B cell (primary cell): ENCODE measurements at regions not wholly inside any gene's neighbourhood (a gene's known extent, or its start where the extent isn't known, plus 50 kb on each side); places are given as distances from the start of the nearest gene placed in this dataset.

ENCODE experiments used
- ATAC-seq: fragments of 200-7000 bp; cut with Tn5 transposase; one replicate; pipeline ENCODE4 v1.10.0; 2021; ENCODE audit warnings: low read depth, mild to moderate bottlenecking, moderate number of reproducible peaks, moderate library complexity
- CTCF ChIA-PET: fragments of 350-600 bp; sonication (Branson Sonifier 250); formaldehyde crosslinking; loops from one replicate; lab custom pipeline; 2021; ENCODE audit warnings: antibody characterized with exemption, inconsistent platforms; lab: Charles Lee
- POLR2A ChIA-PET: fragments of 350-600 bp; sonication (Branson Sonifier 250); formaldehyde crosslinking; loops from one replicate; lab custom pipeline; 2021; ENCODE audit warnings: antibody characterized with exemption; lab: Charles Lee
- DNase-seq: peaks from one replicate; pipeline ENCODE4 v3.0.0; 2013
- H2AFZ ChIP-seq: 2 replicates; pipeline ENCODE4 v1.6.1; 2012; ENCODE audit warnings: mild to moderate bottlenecking, low read depth, low read length; ENCODE audit not compliant: insufficient read depth, poor library complexity, severe bottlenecking
- H3K27ac ChIP-seq, 2 donors: 1 replicate in 1 of 2; 2 replicates in 1 of 2; pipeline ENCODE4 v1.5.1; 2012 to 2013; ENCODE audit warnings: low read length in 2 of 2, mild to moderate bottlenecking in 2 of 2, moderate library complexity in 1 of 2
- H3K27me3 ChIP-seq, 4 experiments: fragments of 200-600 bp in 1 of 4; sonication (generic) in 1 of 4; replicated peaks in 1 of 4; 1 replicate in 2 of 4; 2 replicates in 2 of 4; pipeline versions ENCODE4 v1.6.1 to v1.7.0; 2013 to 2016; ENCODE audit warnings: low read length in 3 of 4, mild to moderate bottlenecking in 2 of 4, mixed read lengths in 1 of 4, moderate library complexity in 1 of 4; ENCODE audit not compliant: insufficient read depth in 4 of 4, control insufficient read depth in 3 of 4; ENCODE audit errors: control extremely low read depth in 1 of 4
- H3K36me3 ChIP-seq, 2 experiments: replicated peaks in 1 of 2; 1 replicate in 1 of 2; 2 replicates in 1 of 2; pipeline versions ENCODE4 v1.6.1 to v1.7.1; 2013; ENCODE audit warnings: low read length in 1 of 2; ENCODE audit not compliant: insufficient read depth in 2 of 2, control insufficient read depth in 1 of 2; ENCODE audit errors: control extremely low read depth in 1 of 2, extremely low read depth in 1 of 2
- H3K4me1 ChIP-seq, 2 donors: fragments of 200-600 bp in 1 of 2; sonication (generic) in 1 of 2; 1 replicate in 1 of 2; 2 replicates in 1 of 2; pipeline versions ENCODE4 v1.5.1 to v1.6.1; 2013 to 2017; ENCODE audit warnings: low read length in 2 of 2; ENCODE audit not compliant: control insufficient read depth in 2 of 2, insufficient read depth in 2 of 2
- H3K4me2 ChIP-seq: replicated peaks from 2 replicates; pipeline ENCODE3; 2012; ENCODE audit warnings: mild to moderate bottlenecking, low read depth, low read length; ENCODE audit not compliant: poor library complexity, severe bottlenecking
- H3K4me3 ChIP-seq, 5 experiments: fragments of 200-600 bp in 1 of 5; sonication (generic) in 1 of 5; 1 replicate in 3 of 5; 2 replicates in 2 of 5; pipeline versions ENCODE4 v1.5.1 to v1.7.0; 2011 to 2016; ENCODE audit warnings: low read length in 4 of 5, mild to moderate bottlenecking in 4 of 5, low read depth in 2 of 5, control low read depth in 1 of 5, moderate library complexity in 1 of 5; ENCODE audit not compliant: insufficient read depth in 1 of 5; ENCODE audit errors: control extremely low read depth in 1 of 5, extremely low read depth in 1 of 5
- H3K79me2 ChIP-seq: fragments of 200-600 bp; sonication (generic); one replicate; pipeline ENCODE4 v1.6.0; 2016; ENCODE audit warnings: low read length; ENCODE audit not compliant: control insufficient read depth, insufficient read depth
- H3K9ac ChIP-seq: fragments of 200-600 bp; sonication (generic); 2 replicates; pipeline ENCODE4 v1.6.1; 2017; ENCODE audit warnings: mild to moderate bottlenecking, low read length, moderate library complexity
- H3K9me3 ChIP-seq, 3 donors: one replicate each; pipeline versions ENCODE4 v1.6.1 to v1.7.1; 2013; ENCODE audit warnings: low read length in 2 of 3; ENCODE audit not compliant: control insufficient read depth in 2 of 3, insufficient read depth in 1 of 3; ENCODE audit errors: control extremely low read depth in 1 of 3
- H4K20me1 ChIP-seq: 2 replicates; pipeline ENCODE4 v1.6.0; 2012; ENCODE audit warnings: mild to moderate bottlenecking, low read length; ENCODE audit not compliant: insufficient read depth, control insufficient read depth, poor library complexity, severe bottlenecking
- H3K27ac Mint-ChIP-seq: one replicate; pipeline ENCODE4 v1.8.0; 2021; ENCODE audit warnings: mixed read lengths
- H3K27me3 Mint-ChIP-seq: one replicate; pipeline ENCODE4 v1.8.0; 2021; ENCODE audit warnings: mixed read lengths
- H3K4me1 Mint-ChIP-seq: one replicate; pipeline ENCODE4 v1.8.0; 2021; ENCODE audit warnings: mixed read lengths
- H3K4me3 Mint-ChIP-seq: one replicate; pipeline ENCODE4 v1.8.0; 2021; ENCODE audit warnings: mixed read lengths
- H3K9me3 Mint-ChIP-seq: one replicate; pipeline ENCODE4 v1.8.0; 2022; ENCODE audit warnings: mixed read lengths; ENCODE audit not compliant: insufficient read depth
- CTCF ChIP-seq: fragments of 200-600 bp; IDR thresholded peaks from one replicate; pipeline ENCODE4 v1.8.0; 2022; ENCODE audit warnings: antibody characterized with exemption, mild to moderate bottlenecking
- EZH2 ChIP-seq: IDR thresholded peaks from 2 replicates; pipeline ENCODE4 v1.6.1; 2012; ENCODE audit warnings: borderline replicate concordance, low read depth, mild to moderate bottlenecking, moderate library complexity, low read length; ENCODE audit not compliant: insufficient read depth, poor library complexity, severe bottlenecking
- WGBS: methylation state at CpG from one replicate; pipeline ENCODE4 v1.1.5; 2013; ENCODE audit warnings: missing lambda C conversion rate; ENCODE audit not compliant: insufficient coverage; 5-methylcytosine and 5-hydroxymethylcytosine counted together
- intact Hi-C: fragments of 100-400 bp; cut with micrococcal nuclease; formaldehyde crosslinking; loops from one replicate; pipeline ENCODE4 v1.10.0; 2022

DNA sequence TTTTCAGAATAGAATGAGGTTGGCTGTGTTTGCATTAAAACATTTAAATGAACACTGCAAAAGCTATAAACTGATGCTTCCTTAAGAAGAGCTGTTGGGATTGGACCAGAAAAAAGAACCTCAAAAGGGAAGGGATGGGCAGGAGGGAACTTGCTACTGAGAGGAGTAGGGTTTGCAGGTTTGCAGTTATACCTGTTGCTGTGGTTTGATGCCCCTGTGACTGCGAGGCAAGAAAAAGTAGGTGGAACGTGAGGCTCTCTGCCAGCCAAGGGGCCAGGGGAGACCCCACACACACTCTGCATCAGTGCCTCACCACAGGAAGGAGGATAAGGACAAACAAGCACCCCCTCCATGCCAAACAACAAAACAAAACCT lies 197.2 kb downstream of the BCAS1 start:
- TF ChIP-seq EZH2, result no peak
- TF ChIP-seq CTCF, result no peak
- H3K4me1 Mint-ChIP-seq, result peaks cover 29% of the 10 kb centered on the region
- Histone ChIP-seq H3K4me2 (peak overlapping the region; percentile 63), H3K27ac (peak overlapping the region; percentile 62 to 84), H3K36me3 (no peaks in the 10 kb centered on the region), H3K79me2 (no peaks in the 10 kb centered on the region), H3K4me1 (peaks cover 34 to 37% of the 10 kb centered on the region in 2 donors), H4K20me1 (no peaks in the 10 kb centered on the region), H3K9me3 (no peaks in the 10 kb centered on the region), H3K27me3 (no peaks in the 10 kb centered on the region), H3K9ac (peak overlapping the region; percentile 56), H2AFZ (peak overlapping the region; percentile 78), H3K4me3 (peak overlapping the region in 4 of 5 experiments; percentile 6 to 46 (median 36))
- peak overlapping the region; percentile 92 for H3K27ac Mint-ChIP-seq
- POLR2A ChIA-PET, result interaction anchor here (1.0 to 1.6 kb wide), 3 partner anchors 8 to 21 kb away, joined by 3 to 8 read pairs (median 6); no protein-coding TSS in a partner anchor
- intact Hi-C loops, result loop anchor here (1.0 kb wide), 1 partner anchor 42 kb away; no protein-coding TSS in a partner anchor
- DNase-seq, result no peak
- H3K27me3 Mint-ChIP-seq, result no peaks in the 10 kb centered on the region
- peak overlapping the region; percentile 86 for H3K4me3 Mint-ChIP-seq
- 20% methylated on average over 1 of the region's 2 CpGs for WGBS
- ATAC-seq, result no peak
- CTCF ChIA-PET, result interaction anchor here (0.9 to 3.8 kb wide), 17 partner anchors 18 to 295 kb away, joined by 3 to 44 read pairs (median 5); no protein-coding TSS in a partner anchor
- H3K9me3 Mint-ChIP-seq, result peaks cover 2% of the 10 kb centered on the region

DNA sequence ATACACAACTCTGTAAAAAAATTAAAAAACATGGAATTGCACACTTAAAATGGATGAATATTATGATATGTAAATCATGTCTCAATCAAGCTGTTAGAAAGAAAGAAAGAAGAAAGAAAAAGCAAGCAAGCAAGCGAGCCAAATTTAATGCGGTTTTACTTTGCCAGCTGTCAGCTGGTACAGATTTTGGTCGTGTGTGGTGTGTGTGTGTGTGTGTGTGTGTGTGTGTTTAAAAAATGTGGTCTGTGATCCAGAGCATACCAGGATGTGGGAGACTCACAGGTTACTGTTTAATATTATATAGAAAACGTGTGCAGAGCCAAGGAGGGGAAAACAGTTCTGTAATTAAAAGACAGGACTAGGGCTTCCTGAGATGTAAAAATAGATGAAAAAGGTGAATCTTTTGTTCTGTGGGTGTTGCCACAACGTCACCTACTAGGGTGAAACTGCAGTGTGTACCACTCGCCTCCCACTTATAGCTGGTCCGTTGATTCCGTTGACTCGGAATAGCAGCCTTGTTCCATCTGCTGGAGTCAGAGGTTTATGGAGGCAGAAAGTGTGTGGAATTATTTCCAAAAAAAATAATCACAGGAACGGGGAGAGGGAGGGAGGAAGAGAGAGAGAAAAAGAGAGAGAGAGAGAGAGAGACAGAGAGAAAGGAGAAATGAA lies 197.7 kb downstream of the BCAS1 start:
- ATAC-seq, result peak; percentile 48
- Histone ChIP-seq H3K27me3 (no peaks in the 10 kb centered on the region), H3K9ac (peak overlapping the region; percentile 56), H2AFZ (peak overlapping the region; percentile 78), H3K4me3 (peak overlapping the region in 4 of 5 experiments; percentile 6 to 46 (median 36)), H3K27ac (peak overlapping the region; percentile 62 to 84), H3K36me3 (no peaks in the 10 kb centered on the region), H3K79me2 (no peaks in the 10 kb centered on the region), H4K20me1 (no peaks in the 10 kb centered on the region), H3K9me3 (no peaks in the 10 kb centered on the region), H3K4me1 (peaks cover 39 to 42% of the 10 kb centered on the region in 2 donors), H3K4me2 (peak overlapping the region; percentile 63)
- intact Hi-C loops, result loop anchor here (1.0 kb wide), 2 partner anchors 43 to 68 kb away; no protein-coding TSS in a partner anchor
- H3K27me3 Mint-ChIP-seq, result no peaks in the 10 kb centered on the region
- H3K9me3 Mint-ChIP-seq, result peaks cover 2% of the 10 kb centered on the region
- ChIA-PET CTCF (interaction anchor here (0.7 to 3.8 kb wide), 35 partner anchors 10 to 294 kb away, joined by 3 to 44 read pairs (median 4); no protein-coding TSS in a partner anchor), POLR2A (interaction anchor here (0.5 to 1.6 kb wide), 6 partner anchors 8 to 143 kb away, joined by 3 to 8 read pairs (median 4); no protein-coding TSS in a partner anchor)
- H3K4me1 Mint-ChIP-seq, result peaks cover 34% of the 10 kb centered on the region
- DNase-seq, result peak; percentile 70
- peak overlapping the region; percentile 86 for H3K4me3 Mint-ChIP-seq
- TF ChIP-seq EZH2 (no peak), CTCF (no peak)
- WGBS, result 8% methylated on average over 4 of the region's 10 CpGs
- H3K27ac Mint-ChIP-seq, result peak overlapping the region; percentile 92
